ENCODE measurements at regions not wholly inside any gene's neighbourhood (a gene's known extent, or its start where the extent isn't known, plus 50 kb on each side); places are given as distances from the start of the nearest gene placed in this dataset.

GRCh38 chr5:82793808-82794419 lies 283.3 kb downstream of the TMEM167A start:
- Histone ChIP-seq H3K79me1 (ENCODE audit: low read depth, low read length) (no peaks in the 10 kb centered on the region), H3K4me2 (ENCODE audit: insufficient read depth in 1 of 2, low read depth in 2 of 2, low read length in 2 of 2) (no peak overlapping the region), H4K8ac (ENCODE audit: extremely low read depth, insufficient read depth, low read length) (no peak overlapping the region), H3K23me2 (ENCODE audit: low read depth, low read length) (no peaks in the 10 kb centered on the region), H3K79me2 (ENCODE audit: control insufficient read depth in 1 of 2, insufficient read depth in 2 of 2, low read length in 2 of 2) (no peaks in the 10 kb centered on the region), H3K56ac (replicated peaks; ENCODE audit: insufficient read length, low read depth, low read length) (no peak overlapping the region), H3K4ac (replicated peaks; ENCODE audit: insufficient read length, low read depth, low read length) (no peak overlapping the region), H2BK20ac (ENCODE audit: low read length) (no peak overlapping the region), H2AFZ (ENCODE audit: low read length) (no peak overlapping the region; the same call in 1 of the 2 replicates), H3K4me1 (replicated peaks in 1 of 4; ENCODE audit: control insufficient read depth in 3 of 4, insufficient read depth in 4 of 4, low read length in 3 of 4) (peaks cover 0 to 7% (median 4%) of the 10 kb centered on the region in 4 experiments; a peak in 4 of 7 replicates), H2BK12ac (ENCODE audit: low read depth, low read length) (no peak overlapping the region), H2BK5ac (ENCODE audit: low read depth, low read length) (no peak overlapping the region), H4K91ac (replicated peaks; ENCODE audit: insufficient read length, low read length) (no peak overlapping the region), H4K5ac (ENCODE audit: insufficient read length, low read depth, low read length) (no peak overlapping the region), H3K27ac (ENCODE audit: low read depth, low read length) (no peak overlapping the region), H4K20me1 (replicated peaks in 1 of 2; ENCODE audit: control insufficient read depth in 1 of 2, insufficient read depth in 2 of 2, low read length in 2 of 2) (no peaks in the 10 kb centered on the region), H2BK120ac (replicated peaks; ENCODE audit: low read depth, low read length) (no peak overlapping the region), H3K36me3 (ENCODE audit: control insufficient read depth in 2 of 4, insufficient read depth in 4 of 4, low read length in 3 of 4) (no peaks in the 10 kb centered on the region), H3K9ac (replicated peaks in 1 of 4; ENCODE audit: extremely low read depth in 1 of 4, low read depth in 3 of 4, low read length in 3 of 4) (no peak overlapping the region), H2AK5ac (ENCODE audit: low read depth, low read length) (no peak overlapping the region), H3K4me3 (ENCODE audit: extremely low read depth in 1 of 4, insufficient read depth in 2 of 4, low read depth in 3 of 4, low read length in 4 of 4) (no peak overlapping the region; a peak in 1 of 8 replicates), H3K27me3 (replicated peaks in 1 of 4; ENCODE audit: control insufficient read depth in 3 of 4, extremely low read depth in 1 of 4, insufficient read depth in 3 of 4, low read length in 3 of 4) (no peaks in the 10 kb centered on the region), H3K18ac (ENCODE audit: extremely low read depth, low read length) (no peak overlapping the region), H2BK15ac (ENCODE audit: low read length) (no peak overlapping the region), H3K23ac (ENCODE audit: insufficient read length) (no peak overlapping the region), H3K9me3 (ENCODE audit: insufficient read depth in 2 of 2, low read depth in 1 of 2, low read length in 1 of 2) (no peaks in the 10 kb centered on the region), H3K14ac (ENCODE audit: insufficient read length) (no peak overlapping the region)
- TF ChIP-seq CHD2 (IDR thresholded peaks at IDR 0.05; ENCODE audit: low read length), result no peak
- TF ChIP-seq CHD1 (IDR thresholded peaks at IDR 0.05; ENCODE audit: low read depth, low read length), result no peak
- peak; percentile 65 to 71 for TF ChIP-seq RAD21 (IDR thresholded peaks at IDR 0.05 in 1 of 2, conservative IDR thresholded peaks at IDR 0.05 in 1 of 2; ENCODE audit: low read depth in 2 of 2, low read length in 2 of 2)
- peak in 2 of 3 experiments; percentile 61 to 66; a peak in 3 of 4 replicates for TF ChIP-seq CTCF (IDR thresholded peaks at IDR 0.05; ENCODE audit: control extremely low read depth in 1 of 3, insufficient read depth in 1 of 3, low read depth in 1 of 3, low read length in 3 of 3)
- peak; percentile 91 for FAIRE-seq
- DNase-seq (ENCODE audit: low read depth in 1 of 2, low spot score in 2 of 2), result peak; percentile 9 to 84
- WGBS, 2 experiments (ENCODE audit: extremely low coverage in 1 of 2, insufficient coverage in 1 of 2, insufficient read length in 1 of 2, insufficient replicate concordance in 2 of 2, low coverage in 1 of 2, low lambda C conversion rate in 2 of 2, missing lambda C conversion rate in 1 of 2), result 38% methylated on average over 4 of the region's 4 CpGs; no CpG with 5 or more reads in 1 of the 2 experiments
- ChIA-PET POLR2A (ENCODE audit: partially characterized antibody) (no interaction called here), CTCF (ENCODE audit: partially characterized antibody) (interaction anchor here (0.5 to 2.1 kb wide), 21 partner anchors 9 to 346 kb away, joined by 3 to 11 read pairs (median 3); no protein-coding TSS in a partner anchor)

Data from H1 (cell line).